Endothelial cell of hepatic sinusoid (primary cell): ENCODE measurements at regions not wholly inside any gene's neighbourhood (a gene's known extent, or its start where the extent isn't known, plus 50 kb on each side); places are given as distances from the start of the nearest gene placed in this dataset.

ENCODE experiments used
- in situ Hi-C: cut with HindIII; loops from 2 replicates; pipeline ENCODE4 v1.10.0; 2017; ENCODE audit warnings: low sequenced_read_pairs

DNA sequence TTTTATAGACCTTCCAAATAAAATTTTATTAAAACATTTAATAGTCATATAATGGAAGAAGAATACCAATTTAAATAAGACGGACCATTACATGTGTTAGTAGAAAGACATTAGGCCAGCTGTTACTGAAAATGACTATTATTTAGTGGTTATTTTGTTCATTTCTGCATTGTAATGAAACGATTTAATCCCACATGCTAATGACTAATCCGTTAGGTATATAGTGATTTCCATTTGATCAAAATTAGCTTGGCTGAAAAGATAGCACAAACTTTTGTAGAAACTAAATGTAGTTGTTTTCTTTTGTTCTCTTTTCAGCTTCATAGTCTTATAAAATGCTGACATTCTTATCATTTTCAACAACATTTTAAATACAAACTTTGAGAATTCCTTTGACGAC, 556.1 kb upstream of the TENM3 start:
- in situ Hi-C loops = no loop called here

DNA sequence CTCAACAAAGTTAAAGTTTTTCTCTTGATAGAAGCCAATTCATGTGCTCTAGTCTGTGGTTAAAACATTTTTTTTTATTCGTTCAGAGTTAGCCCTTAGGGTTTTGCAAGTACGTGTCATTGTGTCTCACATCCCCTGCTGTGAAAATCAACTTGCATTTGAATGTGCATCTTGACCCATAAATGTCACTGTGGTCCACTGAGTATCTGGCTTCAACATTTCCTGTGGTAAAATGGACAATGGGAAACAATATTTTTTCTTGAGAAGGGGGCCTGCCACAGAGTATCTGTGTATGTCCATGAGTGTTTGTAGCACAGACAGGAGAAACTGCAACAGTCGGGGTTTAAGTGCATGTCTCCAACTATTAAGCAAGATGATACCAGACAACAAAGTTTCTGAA, 554.8 kb upstream of the TENM3 start:
- in situ Hi-C loops = no loop called here

DNA sequence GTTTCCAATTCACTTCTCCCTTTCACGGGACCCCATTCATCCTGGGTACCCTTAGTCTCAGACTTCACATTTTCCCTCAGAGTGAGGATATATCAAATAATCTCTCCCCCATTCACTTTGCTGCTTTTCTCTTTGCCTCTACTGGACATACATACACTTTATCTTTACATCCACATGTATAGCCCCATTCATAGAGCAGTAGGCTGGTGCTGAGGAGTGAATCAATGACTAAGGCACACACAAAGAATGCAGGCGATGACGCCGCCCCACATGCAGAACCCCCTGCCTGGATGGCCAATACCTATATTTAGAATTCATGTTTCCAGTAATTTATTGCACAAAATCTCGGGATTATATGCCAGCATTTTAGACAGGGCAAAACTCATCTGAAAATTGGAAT, 554.3 kb upstream of the TENM3 start:
- in situ Hi-C loops = no loop called here

DNA sequence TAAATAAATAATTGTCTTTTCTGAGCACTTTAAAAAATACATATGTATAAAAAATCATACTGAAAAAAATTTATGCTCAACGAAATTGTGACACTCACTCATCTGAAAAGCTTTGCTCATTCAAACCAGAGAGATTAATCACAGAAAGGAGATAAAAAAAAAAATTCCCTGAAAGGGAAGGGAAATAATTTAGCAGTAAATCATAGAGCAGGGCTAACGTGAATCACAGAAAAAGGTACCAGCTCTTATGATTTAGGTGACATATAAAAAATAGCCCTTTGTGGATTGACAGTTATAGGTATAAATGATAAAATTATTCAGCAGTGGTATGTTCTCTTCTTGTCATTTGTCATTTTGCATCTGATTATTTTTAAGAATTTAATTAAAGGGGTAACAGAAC, 552.7 kb upstream of the TENM3 start:
- in situ Hi-C loops = no loop called here

DNA sequence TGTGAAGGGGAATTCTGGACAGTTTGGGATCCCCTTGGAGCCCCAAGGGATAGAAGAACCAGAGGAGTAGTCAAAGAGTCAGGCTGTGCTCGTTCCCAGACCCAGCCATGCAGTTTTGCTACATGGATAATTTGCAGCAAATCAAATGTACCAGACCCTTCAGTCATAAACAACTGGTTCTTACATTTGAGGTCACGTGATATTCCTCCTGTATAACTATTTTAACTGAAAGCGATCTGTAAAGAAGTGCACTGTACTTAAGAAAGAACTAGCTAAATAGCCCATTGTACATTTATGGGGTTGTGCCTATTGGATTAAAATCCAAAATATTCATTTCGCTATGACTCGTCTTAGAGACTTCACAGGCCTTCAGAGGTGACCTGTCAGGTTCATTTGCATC, 550.2 kb upstream of the TENM3 start:
- in situ Hi-C loops = no loop called here

DNA sequence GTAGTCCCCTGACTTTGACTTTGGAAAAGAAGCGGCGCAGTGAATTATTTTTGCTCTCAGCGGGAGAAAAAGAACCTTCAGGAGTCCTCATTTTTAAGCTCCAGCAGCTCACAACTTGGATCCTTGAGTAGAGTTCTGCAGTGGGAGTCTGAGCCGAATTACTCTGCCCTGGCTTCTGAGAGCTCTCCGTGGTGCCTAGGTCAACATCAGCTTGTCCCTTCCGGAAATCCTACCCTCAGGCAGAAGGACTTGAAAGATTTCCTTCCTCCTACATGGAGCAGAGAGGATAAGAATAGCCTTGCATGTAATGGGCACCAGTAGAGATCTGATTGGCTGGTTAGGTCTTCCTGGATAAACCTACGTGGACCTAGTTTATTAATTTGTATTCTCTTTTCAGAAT, 549.7 kb upstream of the TENM3 start:
- in situ Hi-C loops = no loop called here

DNA sequence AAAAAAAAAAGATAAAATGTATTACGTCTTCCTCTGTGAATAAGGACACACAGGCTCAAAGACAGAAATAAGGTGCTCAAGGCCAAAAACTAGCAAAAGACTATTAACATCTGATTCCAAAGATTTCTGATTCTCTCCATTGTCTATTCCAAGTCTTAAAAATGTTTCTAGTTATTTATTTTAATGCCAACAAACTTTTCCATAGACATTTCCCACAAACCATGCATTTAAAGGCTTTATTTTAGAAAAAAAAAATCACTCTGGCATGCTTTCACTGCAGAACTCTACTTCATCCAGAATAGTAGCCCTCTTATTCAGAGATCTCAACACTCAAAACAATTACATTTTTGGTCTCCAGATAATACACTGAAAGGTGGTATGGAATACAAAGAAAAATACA, 545.0 kb upstream of the TENM3 start:
- in situ Hi-C loops = no loop called here

DNA sequence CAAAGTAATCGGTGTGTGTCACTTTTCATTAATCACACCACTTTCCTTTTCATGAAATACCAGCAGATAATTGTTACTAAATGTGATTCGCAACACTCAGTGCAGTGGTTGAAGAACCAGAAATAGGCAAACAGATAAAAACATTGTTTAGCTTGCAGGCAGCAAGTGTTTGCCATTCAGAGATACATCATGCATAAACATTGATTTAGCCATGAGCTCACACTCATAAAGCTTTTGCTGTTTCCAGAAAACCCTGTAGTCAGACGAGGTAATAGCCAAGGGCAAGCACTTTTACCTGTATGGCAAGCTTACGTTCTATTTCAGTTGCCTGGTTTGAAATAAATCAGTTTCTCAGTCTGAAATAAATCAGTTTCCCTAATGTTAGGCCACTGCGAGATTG, 542.0 kb upstream of the TENM3 start:
- in situ Hi-C loops = no loop called here

DNA sequence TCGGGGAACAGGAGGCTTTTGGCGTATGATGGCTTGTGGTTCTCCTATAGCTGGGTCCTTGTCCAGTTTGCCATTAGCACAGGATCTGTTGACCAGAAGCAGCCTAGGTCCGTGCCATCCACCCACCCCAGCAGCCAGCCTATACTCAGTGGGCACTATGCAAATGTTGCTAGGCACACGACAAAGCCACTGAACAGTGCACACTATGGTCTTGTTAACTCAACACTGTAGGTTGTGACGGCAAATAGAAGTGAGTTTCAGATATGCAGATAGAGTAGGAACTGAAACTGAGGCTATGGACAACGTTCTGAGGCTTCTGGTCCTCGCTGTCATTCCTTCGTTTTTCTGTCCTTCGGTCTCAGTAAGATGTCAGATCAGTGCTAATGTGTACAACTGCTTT, 541.3 kb upstream of the TENM3 start:
- in situ Hi-C loops = no loop called here

DNA sequence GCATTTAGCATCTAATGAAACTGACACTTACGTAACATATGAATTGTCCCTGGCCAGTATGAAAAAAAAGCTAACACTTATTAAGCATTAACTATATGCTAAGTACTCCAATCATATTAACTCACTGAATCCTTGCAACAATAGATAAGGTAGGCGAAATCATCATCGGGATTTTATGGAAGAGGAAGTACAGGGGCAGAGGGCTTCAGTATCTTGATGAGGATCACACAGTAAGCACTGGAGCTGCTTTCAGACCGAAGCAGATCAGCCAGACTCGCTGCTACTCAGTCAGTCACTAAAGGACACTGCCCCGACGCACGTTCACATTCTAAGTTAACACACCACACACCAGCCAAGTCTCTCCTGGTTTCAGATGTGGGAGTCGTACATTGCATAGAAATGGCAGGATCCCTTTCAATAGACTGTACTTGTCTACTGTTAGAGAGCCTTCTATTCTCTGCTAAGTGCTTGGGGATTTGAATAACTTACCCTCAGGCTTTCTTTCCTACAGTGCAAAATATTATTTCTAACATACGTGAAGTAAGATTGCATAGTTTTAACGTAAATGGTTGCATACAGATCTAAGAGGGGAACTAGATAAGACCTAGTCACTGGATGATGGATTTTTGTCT, 540.2 kb upstream of the TENM3 start:
- in situ Hi-C loops = no loop called here

DNA sequence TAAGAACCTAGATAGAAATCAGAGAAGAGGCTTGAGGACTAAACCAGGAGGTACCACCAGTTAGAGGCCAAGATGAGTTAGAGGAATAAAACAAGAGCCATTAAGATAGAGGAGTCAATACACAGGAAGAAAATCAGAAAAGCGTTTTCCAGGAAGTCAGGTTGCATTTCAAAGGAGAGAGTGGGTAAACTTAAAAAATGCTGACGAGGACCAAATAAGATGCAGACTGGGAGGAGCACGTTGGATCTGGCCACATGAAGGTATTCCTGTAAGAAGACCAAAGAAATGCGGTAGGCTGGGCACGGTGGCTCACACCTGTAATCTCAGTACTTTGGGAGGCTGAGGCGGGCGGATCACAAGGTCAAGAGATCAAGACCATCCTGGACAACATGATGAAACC, 533.1 kb upstream of the TENM3 start:
- in situ Hi-C loops = no loop called here

DNA sequence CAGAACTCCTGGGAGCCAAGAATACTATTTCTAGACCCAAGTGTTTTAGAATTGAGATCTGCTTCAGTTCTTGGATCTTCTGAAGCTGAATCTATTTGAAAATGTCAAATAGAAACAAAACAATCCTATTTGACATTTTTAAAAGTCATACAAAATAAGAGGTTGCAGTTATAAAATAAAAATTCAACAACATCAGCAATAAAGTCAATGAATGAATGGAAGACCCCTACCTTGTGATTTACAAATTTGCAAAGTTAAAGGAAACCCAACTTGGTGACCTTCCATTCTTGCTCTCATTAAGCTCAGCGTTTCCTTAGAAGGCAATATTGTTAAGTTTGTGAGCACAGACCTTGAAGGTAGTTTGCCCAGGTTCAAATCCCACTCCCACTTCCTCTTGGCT, 531.8 kb upstream of the TENM3 start:
- in situ Hi-C loops = no loop called here

DNA sequence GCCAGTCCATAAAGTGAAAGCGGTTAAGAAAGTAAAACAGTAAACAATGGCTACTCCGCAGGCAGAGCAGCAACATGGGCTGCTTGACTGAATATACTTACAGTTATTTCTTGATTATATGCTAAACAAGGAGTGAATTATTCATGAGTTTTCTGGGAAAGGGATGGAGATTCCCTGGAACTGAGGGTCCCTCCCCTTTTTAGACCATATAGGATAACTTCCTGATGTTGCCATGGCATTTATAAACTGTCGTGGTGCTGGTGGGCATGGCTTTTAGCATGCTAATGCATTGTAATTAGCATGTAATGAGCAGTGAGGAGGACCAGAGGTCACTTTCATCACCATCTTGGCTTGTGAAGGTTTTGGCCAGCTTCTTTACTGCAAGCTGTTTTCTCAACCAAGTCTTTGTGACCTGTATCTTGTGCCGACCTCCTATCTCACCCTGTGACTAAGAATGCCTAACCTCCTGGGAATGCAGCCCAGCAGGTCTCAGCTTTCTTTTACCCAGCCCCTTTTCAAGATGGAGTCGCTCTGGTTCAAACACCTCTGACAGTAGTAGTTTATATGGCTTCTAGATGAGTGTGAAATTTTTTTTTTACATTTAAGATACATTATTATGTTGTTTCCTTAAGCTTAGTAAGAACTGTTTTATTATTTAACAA, 514.8 kb upstream of the TENM3 start:
- in situ Hi-C loops = no loop called here

DNA sequence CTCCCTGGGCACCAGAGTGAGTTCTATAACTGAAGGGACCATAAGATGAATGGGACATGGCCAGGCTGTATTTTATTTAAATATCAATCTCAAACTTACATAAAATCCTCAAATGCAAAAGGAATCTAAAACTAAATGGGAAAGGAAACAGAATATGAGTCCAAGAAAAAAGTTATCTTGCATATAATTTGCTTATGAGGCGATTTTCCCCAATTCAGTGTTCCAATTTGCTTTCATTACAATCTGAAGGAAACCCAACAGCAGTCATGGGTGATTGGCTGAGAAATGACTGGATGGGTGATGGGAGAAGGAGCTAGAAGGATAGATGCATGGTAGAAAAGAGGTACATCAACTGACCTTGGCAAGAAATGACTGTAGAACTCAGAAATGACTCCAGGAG, 511.3 kb upstream of the TENM3 start:
- in situ Hi-C loops = no loop called here

DNA sequence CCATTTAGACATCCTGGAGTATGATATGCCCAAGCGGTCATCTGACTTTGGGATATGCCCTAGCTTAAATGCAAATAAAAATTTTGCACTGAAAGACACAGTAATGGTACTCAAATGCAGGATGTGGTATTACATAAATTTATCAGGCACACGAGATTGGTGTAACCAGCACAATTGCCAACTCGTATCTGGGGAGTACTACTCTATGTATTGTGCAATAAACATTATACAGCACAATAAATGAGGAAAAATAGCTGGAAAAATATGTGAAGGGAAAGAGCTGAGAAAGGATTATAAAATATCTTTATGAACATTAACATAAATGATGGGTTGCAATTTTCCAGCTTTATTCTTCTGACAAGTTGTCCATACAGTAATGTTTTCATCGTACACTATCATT, 505.5 kb upstream of the TENM3 start:
- in situ Hi-C loops = no loop called here

DNA sequence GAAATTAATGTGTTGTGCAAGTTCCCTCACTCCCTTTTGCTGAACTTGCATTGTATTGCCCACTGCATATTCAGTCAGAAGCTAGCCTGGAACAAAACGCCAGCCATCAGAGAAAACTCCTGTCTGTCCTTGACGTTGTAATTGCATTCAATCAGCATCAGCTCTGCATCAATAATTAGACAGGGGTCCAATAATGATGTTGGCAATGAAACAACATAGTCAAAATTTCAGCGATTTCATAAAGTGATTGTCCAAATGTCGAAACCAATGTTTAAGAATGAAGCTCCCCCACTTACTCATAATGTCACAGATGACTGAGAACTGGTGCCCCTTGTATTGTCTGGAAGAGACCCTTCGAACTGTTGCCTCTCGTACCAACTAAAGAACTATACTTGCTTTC, 504.2 kb upstream of the TENM3 start:
- in situ Hi-C loops = no loop called here

DNA sequence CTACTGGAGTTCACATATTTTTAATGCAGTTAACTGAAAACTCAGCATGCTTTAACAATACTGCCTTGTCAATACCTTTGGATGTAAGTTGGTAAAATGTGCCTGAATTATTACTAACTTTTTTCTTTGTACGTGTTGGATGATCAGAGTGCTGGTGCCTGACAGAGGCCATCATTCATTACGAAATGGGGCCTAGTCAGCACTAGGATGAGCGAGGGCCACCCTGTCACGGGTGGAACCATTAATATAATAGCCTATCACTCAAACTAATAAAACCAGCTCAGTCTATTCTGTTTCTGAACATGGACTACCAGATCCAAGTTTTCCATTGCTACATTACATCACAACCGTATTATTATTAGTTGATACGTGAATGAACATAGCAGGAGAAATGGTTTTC, 501.7 kb upstream of the TENM3 start:
- in situ Hi-C loops = no loop called here

DNA sequence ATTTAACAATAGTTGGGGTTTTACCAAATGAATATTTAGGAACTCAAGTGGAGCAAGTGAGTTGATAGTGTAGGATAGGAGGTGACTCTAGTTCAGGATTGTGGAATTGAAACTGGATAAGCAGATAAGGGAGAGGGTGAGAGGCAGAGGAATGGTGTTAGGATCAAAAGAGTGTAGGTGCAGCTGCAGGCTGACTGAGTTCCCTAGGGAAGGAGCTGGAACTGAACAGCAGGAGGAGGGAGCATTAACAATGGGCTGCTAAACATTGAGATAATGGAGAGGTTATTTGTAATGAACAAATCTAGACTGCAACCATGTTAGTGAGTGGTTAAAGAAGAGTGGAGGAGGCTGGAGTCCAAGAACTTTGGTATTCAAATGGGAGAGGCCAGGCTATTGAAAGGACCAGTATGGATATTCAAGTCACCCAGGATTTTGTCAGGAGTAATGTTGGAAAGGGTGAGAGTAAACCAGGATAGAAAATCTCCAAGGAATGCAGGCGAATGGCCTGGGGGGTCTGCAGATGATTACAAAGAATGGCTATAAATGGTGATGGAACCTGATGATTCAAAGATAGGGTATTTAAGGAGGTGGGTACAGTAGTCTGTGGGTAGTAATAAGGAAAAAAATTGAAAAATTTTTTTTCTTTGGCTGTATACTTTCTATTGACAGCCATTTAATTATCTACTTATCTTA, 497.1 kb upstream of the TENM3 start:
- in situ Hi-C loops = no loop called here

DNA sequence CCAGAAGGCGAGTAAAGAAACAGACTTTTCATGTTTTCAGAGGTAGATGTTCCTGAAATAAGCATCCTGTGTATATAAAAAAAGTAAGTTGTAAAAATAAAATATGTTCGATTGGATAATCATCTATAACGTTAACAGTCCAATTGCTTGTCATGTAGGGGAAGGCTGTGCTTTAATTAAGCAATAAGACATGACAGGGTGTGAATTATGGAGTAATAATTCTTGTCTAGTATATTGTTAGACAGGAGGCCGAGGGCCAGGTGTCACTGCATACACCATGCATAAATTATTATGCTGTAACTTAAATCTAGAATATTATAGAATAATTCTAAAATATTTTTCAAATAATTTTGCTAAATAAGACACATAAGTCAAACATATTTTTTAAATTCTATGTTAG, 494.6 kb upstream of the TENM3 start:
- in situ Hi-C loops = no loop called here

DNA sequence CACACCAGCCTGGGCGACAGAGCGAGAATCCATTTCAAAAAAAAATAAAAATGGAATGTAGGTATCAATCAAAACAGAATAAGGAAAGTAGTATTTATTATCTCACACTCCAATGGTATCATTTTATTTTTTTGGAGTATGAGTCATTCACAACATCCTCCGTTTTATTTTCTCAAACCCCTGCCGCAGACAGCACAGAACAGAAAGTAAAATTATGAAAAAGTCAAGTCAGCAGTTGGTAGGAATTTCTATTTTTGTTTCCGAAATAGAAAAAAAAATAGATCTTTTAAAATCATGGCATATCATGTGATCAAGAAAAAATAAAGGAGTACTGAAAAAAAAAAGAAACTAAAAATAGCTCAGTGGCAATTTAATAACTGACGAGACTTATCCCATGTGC, 490.7 kb upstream of the TENM3 start:
- in situ Hi-C loops = no loop called here

DNA sequence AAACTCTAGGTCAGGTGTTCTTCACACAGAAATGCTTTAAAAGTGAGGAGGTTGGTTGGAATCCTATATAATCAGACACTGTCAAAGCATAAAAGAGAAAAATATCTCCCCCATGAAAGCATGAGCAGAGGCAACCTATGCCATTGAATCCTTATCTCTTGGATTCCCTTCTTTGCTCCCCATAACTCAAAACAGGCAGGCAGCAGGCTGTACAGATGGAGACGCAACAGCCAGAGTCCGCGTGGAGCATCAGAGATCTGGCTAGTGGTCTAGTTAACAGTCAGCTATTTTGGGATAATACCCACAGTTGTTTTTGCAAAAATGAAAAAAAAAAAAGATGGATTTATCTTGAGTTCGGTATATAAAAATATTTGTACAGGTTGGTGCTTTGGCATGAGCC, 490.0 kb upstream of the TENM3 start:
- in situ Hi-C loops = no loop called here

DNA sequence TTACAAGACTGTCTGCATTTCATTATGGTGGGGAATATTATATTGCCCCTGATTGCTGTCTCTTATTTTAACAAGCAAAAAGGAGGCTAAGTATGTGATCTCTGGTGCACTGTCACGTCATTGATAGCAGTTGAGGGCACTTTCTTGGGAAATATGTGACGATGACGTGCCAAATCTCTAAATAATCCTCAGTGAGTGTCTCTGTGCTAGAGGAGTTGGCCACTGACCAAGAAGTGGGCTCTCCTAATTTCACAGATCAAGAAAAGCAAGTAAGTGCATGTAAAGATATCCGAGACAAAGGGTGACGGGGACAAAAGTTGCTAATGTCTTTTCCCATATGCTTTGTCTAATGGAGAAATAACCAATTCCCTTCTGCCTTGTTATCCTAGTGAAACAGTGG, 487.4 kb upstream of the TENM3 start:
- in situ Hi-C loops = no loop called here
